ENCODE measurements at regions not wholly inside any gene's neighbourhood (a gene's known extent, or its start where the extent isn't known, plus 50 kb on each side); places are given as distances from the start of the nearest gene placed in this dataset.

GRCh38 chr11:113563766-113564526 is 88.7 kb upstream of the DRD2 start:
- no peaks in the 10 kb centered on the region for H3K9me3 ChIP-seq (ENCODE audit: low read length)
- no peak overlapping the region for H3K9ac ChIP-seq (ENCODE audit: insufficient read depth, low read depth, low read length)
- ChIA-PET POLR2A (no interaction called here), CTCF (ENCODE audit: low intra/inter-chr PET ratio, low total read pairs) (no interaction called here)
- no peaks in the 10 kb centered on the region for H4K20me1 ChIP-seq (ENCODE audit: insufficient read depth, low read length)
- DNase-seq (ENCODE audit: low spot score) (no peak), ATAC-seq (no peak), FAIRE-seq (no peak)
- BruUV-seq (replicated peaks): no TSS peak
- H3K27ac ChIP-seq (ENCODE audit: extremely low read length, insufficient read depth, low read length): no peak overlapping the region
- in situ Hi-C loops (cut with HindIII; ENCODE audit: extremely low pct_ligation_motif_present, low pct_unique_long_range_greater_than_20kb) (no loop called here), intact Hi-C loops (cut with micrococcal nuclease; ENCODE audit: unreplicated experiment) (no loop called here)
- TF ChIP-seq ZNF570 (CRISPR knock-in tag; IDR thresholded peaks at IDR 0.05; ENCODE audit: borderline replicate concordance) (no peak), GLMP (CRISPR knock-in tag; IDR thresholded peaks at IDR 0.05; ENCODE audit: borderline replicate concordance) (no peak), ZNF263 (CRISPR knock-in tag; IDR thresholded peaks at IDR 0.05) (no peak), ZBTB3 (CRISPR knock-in tag; IDR thresholded peaks at IDR 0.05; ENCODE audit: borderline replicate concordance, low read depth) (no peak), CEBPB (IDR thresholded peaks at IDR 0.05; ENCODE audit: borderline replicate concordance, low read depth, low read length) (no peak), HNF4A (CRISPR knock-in tag; IDR thresholded peaks at IDR 0.05) (no peak), ZNF674 (CRISPR knock-in tag; IDR thresholded peaks at IDR 0.05; ENCODE audit: low read depth) (no peak)
- TF ChIP-seq, protein P1, sequence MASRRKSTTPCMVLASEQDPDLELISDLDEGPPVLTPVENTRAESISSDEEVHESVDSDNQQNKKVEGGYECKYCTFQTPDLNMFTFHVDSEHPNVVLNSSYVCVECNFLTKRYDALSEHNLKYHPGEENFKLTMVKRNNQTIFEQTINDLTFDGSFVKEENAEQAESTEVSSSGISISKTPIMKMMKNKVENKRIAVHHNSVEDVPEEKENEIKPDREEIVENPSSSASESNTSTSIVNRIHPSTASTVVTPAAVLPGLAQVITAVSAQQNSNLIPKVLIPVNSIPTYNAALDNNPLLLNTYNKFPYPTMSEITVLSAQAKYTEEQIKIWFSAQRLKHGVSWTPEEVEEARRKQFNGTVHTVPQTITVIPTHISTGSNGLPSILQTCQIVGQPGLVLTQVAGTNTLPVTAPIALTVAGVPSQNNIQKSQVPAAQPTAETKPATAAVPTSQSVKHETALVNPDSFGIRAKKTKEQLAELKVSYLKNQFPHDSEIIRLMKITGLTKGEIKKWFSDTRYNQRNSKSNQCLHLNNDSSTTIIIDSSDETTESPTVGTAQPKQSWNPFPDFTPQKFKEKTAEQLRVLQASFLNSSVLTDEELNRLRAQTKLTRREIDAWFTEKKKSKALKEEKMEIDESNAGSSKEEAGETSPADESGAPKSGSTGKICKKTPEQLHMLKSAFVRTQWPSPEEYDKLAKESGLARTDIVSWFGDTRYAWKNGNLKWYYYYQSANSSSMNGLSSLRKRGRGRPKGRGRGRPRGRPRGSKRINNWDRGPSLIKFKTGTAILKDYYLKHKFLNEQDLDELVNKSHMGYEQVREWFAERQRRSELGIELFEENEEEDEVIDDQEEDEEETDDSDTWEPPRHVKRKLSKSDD (CRISPR knock-in tag; IDR thresholded peaks at IDR 0.05; ENCODE audit: low read depth): no peak
- no peaks in the 10 kb centered on the region for H3K79me2 ChIP-seq (ENCODE audit: insufficient read depth, low read length)
- H3K4me1 ChIP-seq (ENCODE audit: insufficient read depth, low read length): no peaks in the 10 kb centered on the region
- H3K27me3 ChIP-seq (ENCODE audit: control insufficient read depth in 1 of 2, insufficient read depth in 2 of 2, low read length in 2 of 2): no peaks in the 10 kb centered on the region; a peak in 1 of 5 replicates
- H3K4me3 ChIP-seq (replicated peaks in 1 of 3; ENCODE audit: insufficient read depth in 1 of 3, low read depth in 2 of 3, low read length in 3 of 3): no peak overlapping the region
- no peak overlapping the region for H2AFZ ChIP-seq (ENCODE audit: low read length)
- no peak overlapping the region for H3K4me2 ChIP-seq (ENCODE audit: low read depth, low read length)
- WGBS (ENCODE audit: low lambda C conversion rate): 0% methylated on average over 3 of the region's 3 CpGs
- no peaks in the 10 kb centered on the region for H3K36me3 ChIP-seq (replicated peaks in 1 of 2; ENCODE audit: control insufficient read depth in 1 of 2, insufficient read depth in 2 of 2, low read length in 2 of 2)

All from HepG2 (cell line).